ENCODE measurements at regions not wholly inside any gene's neighbourhood (a gene's known extent, or its start where the extent isn't known, plus 50 kb on each side); places are given as distances from the start of the nearest gene placed in this dataset.

- H3K4ac ChIP-seq (replicated peaks; ENCODE audit: insufficient read length, low read depth, low read length) = no peak overlapping the region
- H3K18ac ChIP-seq (ENCODE audit: extremely low read depth, low read length) = no peak overlapping the region
- no peaks in the 10 kb centered on the region for H3K79me1 ChIP-seq (ENCODE audit: low read depth, low read length)
- H3K4me3 ChIP-seq (ENCODE audit: extremely low read depth in 1 of 4, insufficient read depth in 2 of 4, low read depth in 3 of 4, low read length in 4 of 4) = no peak overlapping the region
- no peak overlapping the region for H3K23ac ChIP-seq (ENCODE audit: insufficient read length)
- H3K79me2 ChIP-seq (ENCODE audit: control insufficient read depth in 1 of 2, insufficient read depth in 2 of 2, low read length in 2 of 2) = no peaks in the 10 kb centered on the region
- no peaks in the 10 kb centered on the region for H3K23me2 ChIP-seq (ENCODE audit: low read depth, low read length)
- no peak overlapping the region for H3K9ac ChIP-seq (replicated peaks in 1 of 4; ENCODE audit: extremely low read depth in 1 of 4, low read depth in 3 of 4, low read length in 3 of 4)
- no peak overlapping the region for H4K5ac ChIP-seq (ENCODE audit: insufficient read length, low read depth, low read length)
- H4K20me1 ChIP-seq (replicated peaks in 1 of 2; ENCODE audit: control insufficient read depth in 1 of 2, insufficient read depth in 2 of 2, low read length in 2 of 2) = no peaks in the 10 kb centered on the region
- H3K4me2 ChIP-seq (ENCODE audit: insufficient read depth in 1 of 2, low read depth in 2 of 2, low read length in 2 of 2) = no peak overlapping the region
- POLR2A ChIA-PET (ENCODE audit: partially characterized antibody) = no interaction called here
- H3K14ac ChIP-seq (ENCODE audit: insufficient read length) = no peak overlapping the region
- no peak overlapping the region for H3K56ac ChIP-seq (replicated peaks; ENCODE audit: insufficient read length, low read depth, low read length)
- no peaks in the 10 kb centered on the region for H3K36me3 ChIP-seq (ENCODE audit: control insufficient read depth in 2 of 4, insufficient read depth in 4 of 4, low read length in 3 of 4)
- DNase-seq (ENCODE audit: low read depth in 1 of 2, low spot score in 2 of 2) (no peak), FAIRE-seq (no peak)
- H4K8ac ChIP-seq (ENCODE audit: extremely low read depth, insufficient read depth, low read length) = no peak overlapping the region
- no peak overlapping the region for H2AK5ac ChIP-seq (ENCODE audit: low read depth, low read length)
- no peak overlapping the region for H2BK12ac ChIP-seq (ENCODE audit: low read depth, low read length)
- H2BK5ac ChIP-seq (ENCODE audit: low read depth, low read length) = no peak overlapping the region
- no peaks in the 10 kb centered on the region for H3K27me3 ChIP-seq (replicated peaks in 1 of 4; ENCODE audit: control insufficient read depth in 3 of 4, extremely low read depth in 1 of 4, insufficient read depth in 3 of 4, low read length in 3 of 4)
- H3K9me3 ChIP-seq (ENCODE audit: insufficient read depth in 2 of 2, low read depth in 1 of 2, low read length in 1 of 2) = no peaks in the 10 kb centered on the region
- H2AFZ ChIP-seq (ENCODE audit: low read length) = no peak overlapping the region
- CTCF ChIA-PET (ENCODE audit: partially characterized antibody) = interaction anchor here (1.4 kb wide), 1 partner anchor 60 kb away, joined by 4 read pairs; no protein-coding TSS in a partner anchor
- no peak overlapping the region for H2BK20ac ChIP-seq (ENCODE audit: low read length)
- H4K91ac ChIP-seq (replicated peaks; ENCODE audit: insufficient read length, low read length) = no peak overlapping the region
- no peak overlapping the region for H2BK15ac ChIP-seq (ENCODE audit: low read length)
- no peaks in the 10 kb centered on the region for H3K4me1 ChIP-seq (replicated peaks in 1 of 4; ENCODE audit: control insufficient read depth in 3 of 4, insufficient read depth in 4 of 4, low read length in 3 of 4)
- no peak overlapping the region for H3K27ac ChIP-seq (ENCODE audit: low read depth, low read length)
- no peak overlapping the region for H2BK120ac ChIP-seq (replicated peaks; ENCODE audit: low read depth, low read length)
- no peak for TF ChIP-seq EZH2 (IDR thresholded peaks at IDR 0.05; ENCODE audit: low read depth, low read length, severe bottlenecking)
- TF ChIP-seq KDM1A (IDR thresholded peaks at IDR 0.05; ENCODE audit: borderline replicate concordance, low read length) = no peak
- TF ChIP-seq RNF2 (IDR thresholded peaks at IDR 0.05; ENCODE audit: borderline replicate concordance, low read depth, low read length, missing control alignments, poor library complexity, severe bottlenecking) = no peak
- TF ChIP-seq SP2 (IDR thresholded peaks at IDR 0.05; ENCODE audit: low read length) = no peak
- no peak for TF ChIP-seq CTCF (IDR thresholded peaks at IDR 0.05; ENCODE audit: control extremely low read depth in 1 of 3, insufficient read depth in 1 of 3, low read depth in 1 of 3, low read length in 3 of 3)
- no peak for TF ChIP-seq BRCA1 (IDR thresholded peaks at IDR 0.05; ENCODE audit: low read depth, low read length)
- no peak for TF ChIP-seq ZNF274 (IDR thresholded peaks at IDR 0.05; ENCODE audit: borderline replicate concordance, extremely low read depth, low read length)
- no peak for TF ChIP-seq MAFK (IDR thresholded peaks at IDR 0.05; ENCODE audit: low read depth, low read length)
- TF ChIP-seq RFX5 (IDR thresholded peaks at IDR 0.05; ENCODE audit: borderline replicate concordance, low read depth, low read length) = no peak
- no peak for TF ChIP-seq RBBP5 (IDR thresholded peaks at IDR 0.05; ENCODE audit: borderline replicate concordance, low read depth, low read length)
- no peak for TF ChIP-seq POLR2A (IDR thresholded peaks at IDR 0.05; ENCODE audit: control extremely low read depth in 1 of 2, low read depth in 2 of 2, low read length in 2 of 2)
- no peak for TF ChIP-seq SRF (IDR thresholded peaks at IDR 0.05; ENCODE audit: low read depth, low read length)
Observed at GRCh38 chr3:18618723-18619122, 193.6 kb upstream of the SATB1 start.

Data from H1 (cell line).